CD4-positive, CD25-positive, alpha-beta regulatory T cell (primary cell): ENCODE measurements at regions not wholly inside any gene's neighbourhood (a gene's known extent, or its start where the extent isn't known, plus 50 kb on each side); places are given as distances from the start of the nearest gene placed in this dataset.
A peak's percentile ranks its signal among the peaks of the same experiment; 100 is the strongest.

Experiments
- ATAC-seq, 2 donors: fragments of 150-1000 bp; cut with Tn5 transposase; one replicate each; pipeline ENCODE4 v1.10.0; 2021; ENCODE audit warnings: low read depth in 2 of 2, moderate number of reproducible peaks in 2 of 2, moderate library complexity in 1 of 2
- DNase-seq, 3 donors: peaks; one replicate each; pipeline versions ENCODE4 v3.0.0 to v3.0.0-alpha.2; 2012 to 2022; ENCODE audit warnings: mixed read lengths in 1 of 3
- H3K27ac ChIP-seq: one replicate; pipeline ENCODE4 v1.7.0; 2013; ENCODE audit warnings: mild to moderate bottlenecking, low read length; ENCODE audit not compliant: insufficient read depth, poor library complexity, severe bottlenecking
- H3K27me3 ChIP-seq: one replicate; pipeline ENCODE4 v1.7.0; 2013; ENCODE audit warnings: low read length; ENCODE audit not compliant: control insufficient read depth, insufficient read depth
- H3K36me3 ChIP-seq: one replicate; pipeline ENCODE4 v1.7.0; 2013; ENCODE audit warnings: mild to moderate bottlenecking, low read length, moderate library complexity; ENCODE audit not compliant: control insufficient read depth, insufficient read depth
- H3K4me1 ChIP-seq: 2 replicates; pipeline ENCODE4 v1.7.0; 2013; ENCODE audit warnings: mild to moderate bottlenecking, low read length; ENCODE audit not compliant: insufficient read depth, control insufficient read depth, poor library complexity, severe bottlenecking
- H3K4me3 ChIP-seq: one replicate; pipeline ENCODE4 v1.7.0; 2013; ENCODE audit warnings: low read depth, mild to moderate bottlenecking, low read length, moderate library complexity
- H3K9me3 ChIP-seq, 2 experiments: 1 replicate in 1 of 2; 2 replicates in 1 of 2; pipeline ENCODE4 v1.7.0; 2013; ENCODE audit warnings: low read length in 2 of 2, mild to moderate bottlenecking in 1 of 2, moderate library complexity in 1 of 2; ENCODE audit not compliant: control insufficient read depth in 2 of 2
- H3K27ac Mint-ChIP-seq, 3 donors: one replicate each; pipeline ENCODE4 v1.8.0; 2020 to 2022; ENCODE audit warnings: mild to moderate bottlenecking in 3 of 3, mixed read lengths in 3 of 3, moderate library complexity in 2 of 3
- H3K27me3 Mint-ChIP-seq: one replicate; pipeline ENCODE4 v1.8.0; 2022; ENCODE audit warnings: mild to moderate bottlenecking, mixed read lengths
- H3K36me3 Mint-ChIP-seq: one replicate; pipeline ENCODE4 v1.8.0; 2020; ENCODE audit warnings: mixed read lengths
- H3K4me1 Mint-ChIP-seq, 4 donors: one replicate each; pipeline ENCODE4 v1.8.0; 2020 to 2022; ENCODE audit warnings: mixed read lengths in 4 of 4, mild to moderate bottlenecking in 1 of 4
- H3K4me3 Mint-ChIP-seq, 4 donors: one replicate each; pipeline ENCODE4 v1.8.0; 2020 to 2022; ENCODE audit warnings: mild to moderate bottlenecking in 4 of 4, mixed read lengths in 4 of 4, moderate library complexity in 3 of 4
- H3K9me3 Mint-ChIP-seq, 7 donors: one replicate each; pipeline ENCODE4 v1.8.0; 2020 to 2022; ENCODE audit warnings: mixed read lengths in 7 of 7, mild to moderate bottlenecking in 3 of 7, moderate library complexity in 2 of 7

DNA sequence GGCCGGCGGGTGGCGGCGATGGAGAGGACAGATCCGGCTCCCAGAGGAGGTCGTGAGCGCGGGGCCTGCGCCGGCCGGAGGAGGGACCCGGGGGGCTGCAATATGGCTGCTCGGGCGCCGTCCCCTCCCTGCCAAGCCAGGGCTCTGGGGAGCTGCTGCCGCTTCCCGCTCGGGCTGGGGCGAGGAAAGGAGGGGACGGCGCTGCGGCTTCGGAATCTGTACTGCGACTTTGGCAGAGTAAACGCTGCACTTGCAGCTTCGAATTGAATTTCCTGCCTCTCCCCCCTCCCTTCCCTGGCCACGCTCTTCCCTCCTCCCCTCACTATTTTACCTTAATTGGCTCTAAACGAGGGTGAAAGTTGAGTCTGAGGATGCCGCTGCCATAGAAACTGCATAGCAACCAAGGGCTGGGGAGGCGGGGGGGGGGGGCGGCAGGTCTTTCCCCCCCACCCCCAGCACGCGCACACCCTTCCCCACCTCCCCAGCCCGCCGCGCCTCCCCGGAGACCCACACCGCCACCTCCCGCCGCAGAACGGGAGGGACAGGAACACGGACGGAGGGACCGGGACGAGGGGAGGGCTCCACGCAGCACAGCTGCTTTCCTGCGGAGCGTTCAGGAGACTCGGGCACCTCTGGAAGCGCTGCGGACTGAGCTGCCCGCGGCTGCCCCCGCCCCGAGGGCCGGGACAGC is 93.9 kb downstream of the RNASET2 start:
- ATAC-seq, result peak; percentile 74 to 75
- Histone ChIP-seq H3K27ac (no peak overlapping the region), H3K27me3 (peaks cover 10% of the 10 kb centered on the region)

DNA sequence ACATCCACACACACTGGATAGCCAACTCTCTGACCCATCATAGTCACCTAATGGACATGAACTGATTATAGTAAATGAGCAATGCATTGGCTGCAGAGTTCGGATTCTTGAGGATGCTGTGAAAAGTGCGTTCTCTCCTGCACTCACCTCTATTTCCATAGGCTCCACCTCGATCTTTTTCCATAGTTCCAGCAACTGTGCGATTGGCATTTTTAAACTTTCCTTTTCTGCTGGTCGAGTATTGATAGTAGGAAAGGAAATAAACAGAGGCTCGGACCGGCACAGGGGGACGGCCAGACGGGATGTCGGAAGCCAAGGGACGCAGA is 94.4 kb downstream of the RNASET2 start:
- H3K4me1 Mint-ChIP-seq, result peaks cover 0 to 11% (median 8%) of the 10 kb centered on the region in 4 donors
- no peaks in the 10 kb centered on the region for H3K36me3 Mint-ChIP-seq
- no peaks in the 10 kb centered on the region for H3K9me3 Mint-ChIP-seq
- DNase-seq (no peak), ATAC-seq (no peak)
- H3K27ac Mint-ChIP-seq, result peak overlapping the region in 1 of 3 donors; percentile 52
- Histone ChIP-seq H3K36me3 (no peaks in the 10 kb centered on the region), H3K4me3 (peak overlapping the region; percentile 58), H3K27me3 (peaks cover 10% of the 10 kb centered on the region), H3K4me1 (peaks cover 14% of the 10 kb centered on the region), H3K27ac (no peak overlapping the region), H3K9me3 (no peaks in the 10 kb centered on the region)
- peak overlapping the region; percentile 75 to 93 (median 88) for H3K4me3 Mint-ChIP-seq
- H3K27me3 Mint-ChIP-seq, result peaks cover 36% of the 10 kb centered on the region

More for the DNA sequence above, 93.9 kb downstream of the RNASET2 start:
- Mint-ChIP-seq H3K4me3 (peak overlapping the region; percentile 75 to 93 (median 88)), H3K9me3 (no peaks in the 10 kb centered on the region), H3K4me1 (peaks cover 0 to 11% (median 8%) of the 10 kb centered on the region in 4 donors), H3K27ac (peak overlapping the region in 1 of 3 donors; percentile 57), H3K36me3 (no peaks in the 10 kb centered on the region), H3K27me3 (peaks cover 36% of the 10 kb centered on the region)
- peaks cover 14% of the 10 kb centered on the region for H3K4me1 ChIP-seq
- H3K9me3 ChIP-seq, result no peaks in the 10 kb centered on the region
- H3K36me3 ChIP-seq, result no peaks in the 10 kb centered on the region
- DNase-seq, result peak; percentile 14 to 39 (median 14)
- H3K4me3 ChIP-seq, result peak overlapping the region; percentile 58

DNA sequence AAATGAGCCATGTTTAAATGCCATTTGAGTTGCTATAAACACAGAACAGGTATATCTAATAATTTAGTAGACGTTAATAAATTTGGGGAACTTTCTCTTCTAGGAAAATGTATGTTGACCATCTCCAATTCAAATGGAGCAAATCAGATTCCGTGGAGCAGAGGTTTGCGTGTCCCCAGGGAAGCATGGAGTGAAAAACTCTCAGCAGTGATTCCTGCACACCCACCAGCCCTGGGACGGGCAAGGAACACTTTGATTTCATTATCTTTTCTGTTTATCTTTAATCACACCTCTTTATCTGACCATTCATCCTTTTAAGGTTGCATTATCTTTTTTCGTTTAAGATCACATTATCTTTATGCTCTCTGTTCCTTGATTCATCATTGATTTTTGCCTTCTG is 95.0 kb downstream of the RNASET2 start:
- Histone ChIP-seq H3K27me3 (peaks cover 10% of the 10 kb centered on the region), H3K27ac (no peak overlapping the region), H3K9me3 (no peaks in the 10 kb centered on the region), H3K4me3 (no peak overlapping the region), H3K4me1 (peaks cover 14% of the 10 kb centered on the region), H3K36me3 (no peaks in the 10 kb centered on the region)
- no peaks in the 10 kb centered on the region for H3K36me3 Mint-ChIP-seq
- peaks cover 0 to 11% (median 8%) of the 10 kb centered on the region in 4 donors for H3K4me1 Mint-ChIP-seq
- DNase-seq (no peak), ATAC-seq (no peak)
- H3K27ac Mint-ChIP-seq, result no peak overlapping the region
- peaks cover 36% of the 10 kb centered on the region for H3K27me3 Mint-ChIP-seq
- peak overlapping the region in 2 of 4 donors; percentile 7 to 87 for H3K4me3 Mint-ChIP-seq
- H3K9me3 Mint-ChIP-seq, result no peaks in the 10 kb centered on the region

DNA sequence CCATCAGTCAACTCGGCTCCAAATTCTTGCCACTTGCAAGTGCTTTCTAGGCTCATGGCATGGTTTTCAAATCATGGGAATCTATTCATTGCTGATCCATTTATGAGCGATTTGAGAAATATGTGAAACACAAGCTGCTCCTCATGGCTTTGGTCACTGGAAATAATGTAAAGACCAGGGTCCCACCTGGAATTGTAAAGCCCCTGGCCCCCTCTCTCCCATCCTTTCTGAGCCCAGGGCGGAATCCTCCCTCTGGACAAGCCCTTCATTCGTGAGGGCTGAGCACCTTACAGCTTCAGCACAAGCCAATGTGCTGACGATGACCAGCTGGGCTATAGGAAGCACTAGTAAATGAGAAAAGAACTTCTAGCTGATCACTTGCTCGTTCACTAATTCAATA is 96.0 kb downstream of the RNASET2 start:
- Mint-ChIP-seq H3K27ac (no peak overlapping the region), H3K4me1 (peaks cover 0 to 11% (median 8%) of the 10 kb centered on the region in 4 donors), H3K9me3 (no peaks in the 10 kb centered on the region), H3K36me3 (no peaks in the 10 kb centered on the region), H3K4me3 (peak overlapping the region in 2 of 4 donors; percentile 15 to 17), H3K27me3 (peaks cover 29% of the 10 kb centered on the region)
- DNase-seq, result no peak
- peaks cover 10% of the 10 kb centered on the region for H3K27me3 ChIP-seq
- no peak overlapping the region for H3K27ac ChIP-seq
- no peak overlapping the region for H3K4me3 ChIP-seq
- H3K9me3 ChIP-seq, result no peaks in the 10 kb centered on the region
- H3K4me1 ChIP-seq, result peaks cover 14% of the 10 kb centered on the region
- no peak for ATAC-seq
- H3K36me3 ChIP-seq, result no peaks in the 10 kb centered on the region

DNA sequence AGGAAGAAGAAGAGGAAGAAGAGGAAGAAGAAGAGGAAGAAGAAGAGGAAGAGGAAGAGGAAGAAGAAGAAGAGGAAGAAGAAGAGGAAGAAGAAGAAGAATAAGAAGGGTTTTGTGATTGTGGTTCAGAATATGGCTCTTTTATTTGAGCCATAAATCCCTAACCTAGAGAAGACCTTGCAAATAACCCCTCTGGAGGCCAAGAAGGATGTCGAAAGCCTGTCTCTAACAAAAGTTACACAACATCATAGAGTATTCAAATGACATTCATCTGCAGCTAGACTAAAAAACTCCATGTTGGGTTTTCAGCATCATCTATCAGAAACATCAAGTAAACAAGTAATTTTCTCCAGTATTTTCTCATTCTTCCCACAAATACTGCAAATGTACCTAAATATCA is 100.9 kb downstream of the RNASET2 start:
- Mint-ChIP-seq H3K4me3 (no peak overlapping the region), H3K4me1 (peaks cover 0 to 6% (median 4%) of the 10 kb centered on the region in 4 donors), H3K27me3 (peaks cover 2% of the 10 kb centered on the region), H3K9me3 (no peaks in the 10 kb centered on the region), H3K36me3 (peaks cover 7% of the 10 kb centered on the region), H3K27ac (no peak overlapping the region)
- Histone ChIP-seq H3K36me3 (no peaks in the 10 kb centered on the region), H3K27me3 (no peaks in the 10 kb centered on the region), H3K4me3 (no peak overlapping the region), H3K4me1 (no peaks in the 10 kb centered on the region), H3K9me3 (no peaks in the 10 kb centered on the region), H3K27ac (no peak overlapping the region)
- DNase-seq, result no peak
- no peak for ATAC-seq

DNA sequence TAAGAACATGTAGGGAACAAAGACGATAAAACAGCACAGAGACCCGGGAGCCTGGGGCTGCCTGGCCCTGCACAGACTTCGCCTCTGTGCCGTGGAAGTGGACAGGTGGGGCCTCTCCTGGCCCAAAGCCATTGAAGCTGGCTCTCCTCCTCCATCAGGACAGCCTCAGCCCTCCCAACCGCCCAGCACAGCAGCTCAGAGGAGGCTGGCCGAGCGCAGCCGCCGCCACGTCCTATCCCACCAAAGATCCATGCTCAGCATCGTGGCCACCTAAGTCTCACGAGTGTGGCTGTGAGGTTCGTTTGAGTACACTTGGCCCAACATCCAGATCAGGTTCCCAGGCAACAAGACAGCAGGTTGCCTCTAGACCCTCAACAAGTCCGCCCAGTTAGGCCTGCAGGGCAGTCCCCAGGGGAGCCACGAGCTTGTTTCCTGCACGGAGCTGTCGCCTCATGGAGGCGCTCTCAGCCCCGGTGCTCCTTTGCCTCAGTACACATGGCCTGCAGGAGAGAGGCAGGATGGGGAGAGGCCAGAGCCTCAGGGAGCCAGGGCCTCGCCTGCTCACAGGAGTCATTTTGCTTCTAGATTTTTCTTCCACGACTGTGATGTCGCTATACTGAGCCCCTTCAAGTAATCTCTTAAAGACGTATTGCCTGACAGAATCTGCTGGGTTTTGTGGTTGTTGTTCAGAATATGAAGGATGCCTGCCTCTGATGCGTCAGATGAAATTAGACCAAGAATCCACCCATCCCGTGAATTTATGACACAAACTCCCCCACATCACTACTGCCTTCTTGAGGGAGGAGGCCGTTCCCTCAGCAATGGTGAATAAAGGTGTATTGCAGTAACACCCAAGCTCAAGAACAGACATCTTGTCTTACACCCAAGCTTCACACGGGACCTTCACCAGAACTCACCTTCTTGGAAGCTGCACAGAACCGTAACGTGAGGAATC is 102.7 kb downstream of the RNASET2 start:
- H3K4me3 ChIP-seq, result no peak overlapping the region
- no peaks in the 10 kb centered on the region for H3K36me3 ChIP-seq
- Mint-ChIP-seq H3K27ac (peak overlapping the region in 1 of 3 donors; percentile 72), H3K27me3 (no peaks in the 10 kb centered on the region), H3K4me3 (no peak overlapping the region), H3K4me1 (peaks cover 0 to 6% (median 2%) of the 10 kb centered on the region in 4 donors), H3K9me3 (no peaks in the 10 kb centered on the region), H3K36me3 (peaks cover 11% of the 10 kb centered on the region)
- H3K9me3 ChIP-seq, result no peaks in the 10 kb centered on the region
- DNase-seq, result no peak
- no peak for ATAC-seq
- H3K27me3 ChIP-seq, result no peaks in the 10 kb centered on the region
- no peak overlapping the region for H3K27ac ChIP-seq
- no peaks in the 10 kb centered on the region for H3K4me1 ChIP-seq

DNA sequence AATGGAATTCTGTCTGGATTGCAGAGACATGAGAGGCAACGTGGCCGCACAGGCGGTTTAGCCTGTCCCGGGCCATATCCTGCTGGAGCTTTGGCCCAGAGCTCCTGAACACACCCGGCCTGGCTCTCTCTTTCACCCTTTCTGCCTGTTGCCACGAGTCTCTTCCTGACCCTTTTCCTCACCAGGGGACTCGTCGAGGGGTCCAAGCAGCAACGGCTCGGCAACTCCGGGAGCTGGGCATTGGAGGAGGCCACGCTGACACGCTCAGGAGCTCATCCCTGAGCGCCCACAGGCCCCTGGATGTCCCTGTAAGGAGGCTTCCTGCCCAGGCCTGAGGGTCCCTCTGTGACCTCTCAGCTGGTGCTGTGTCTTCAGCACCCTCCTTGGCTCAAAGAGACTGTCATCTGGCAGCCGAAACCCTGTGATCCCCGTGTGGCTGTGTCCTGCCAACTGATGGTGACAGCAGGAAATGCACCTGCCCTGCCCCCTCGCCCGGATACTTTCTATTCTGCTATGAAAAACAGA is 103.8 kb downstream of the RNASET2 start:
- no peak overlapping the region for H3K4me3 ChIP-seq
- no peaks in the 10 kb centered on the region for H3K9me3 ChIP-seq
- peak in 1 of 3 donors; percentile 29 for DNase-seq
- Mint-ChIP-seq H3K4me3 (no peak overlapping the region), H3K36me3 (peaks cover 15% of the 10 kb centered on the region), H3K27ac (no peak overlapping the region), H3K4me1 (peaks cover 0 to 6% (median 2%) of the 10 kb centered on the region in 4 donors), H3K9me3 (peaks cover 0 to 2% (median 0%) of the 10 kb centered on the region in 7 donors), H3K27me3 (no peaks in the 10 kb centered on the region)
- ATAC-seq, result no peak
- H3K27me3 ChIP-seq, result no peaks in the 10 kb centered on the region
- H3K4me1 ChIP-seq, result no peaks in the 10 kb centered on the region
- H3K27ac ChIP-seq, result no peak overlapping the region
- no peaks in the 10 kb centered on the region for H3K36me3 ChIP-seq
